HG02938 (cell line): ENCODE measurements at regions not wholly inside any gene's neighbourhood (a gene's known extent, or its start where the extent isn't known, plus 50 kb on each side); places are given as distances from the start of the nearest gene placed in this dataset.

ENCODE experiments used
- ATAC-seq: cut with Tn5 transposase; IDR thresholded peaks from one replicate; pipeline ENCODE4 v1.9.1; 2021; ENCODE audit warnings: mild to moderate bottlenecking, moderate library complexity; ENCODE audit not compliant: unreplicated experiment

DNA sequence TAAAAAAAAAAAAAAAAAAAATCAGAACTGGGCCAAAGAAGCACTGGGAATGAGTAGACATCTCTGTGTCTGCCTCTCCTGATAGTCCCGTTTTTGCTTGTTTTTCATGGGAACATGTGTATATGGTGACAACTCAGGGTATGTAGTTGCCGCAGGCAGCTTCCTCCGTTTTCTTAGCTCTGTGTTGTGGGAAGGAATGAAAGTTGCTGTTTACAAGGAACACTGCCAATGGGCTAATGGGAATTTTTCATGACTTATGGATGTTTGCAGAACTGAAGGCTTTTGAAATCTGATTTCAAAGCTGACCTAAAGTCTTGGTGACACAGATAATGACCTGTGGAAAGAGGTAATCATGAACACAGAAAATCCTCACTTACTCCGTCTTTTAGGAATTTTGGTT is 146.4 kb upstream of the BTG1 start:
- no peak for ATAC-seq

DNA sequence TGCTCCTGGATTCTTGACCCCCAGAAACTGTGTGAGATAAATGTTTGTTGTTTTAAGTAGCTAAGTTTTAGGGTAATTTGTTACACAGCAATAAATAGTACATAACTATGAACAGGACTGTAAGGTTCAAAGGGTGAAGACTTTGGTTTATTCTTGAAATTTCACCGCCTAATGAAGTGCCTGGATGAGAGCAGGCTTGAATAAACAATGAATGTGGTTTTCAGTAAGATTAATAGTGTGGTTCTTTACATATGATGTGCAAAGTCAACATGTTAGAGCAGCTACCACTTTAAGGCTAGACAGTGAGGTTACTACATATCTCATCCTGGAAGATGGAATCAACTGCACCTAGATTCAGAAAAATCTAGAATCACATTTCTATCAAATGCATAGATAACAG is 145.2 kb upstream of the BTG1 start:
- no peak for ATAC-seq

DNA sequence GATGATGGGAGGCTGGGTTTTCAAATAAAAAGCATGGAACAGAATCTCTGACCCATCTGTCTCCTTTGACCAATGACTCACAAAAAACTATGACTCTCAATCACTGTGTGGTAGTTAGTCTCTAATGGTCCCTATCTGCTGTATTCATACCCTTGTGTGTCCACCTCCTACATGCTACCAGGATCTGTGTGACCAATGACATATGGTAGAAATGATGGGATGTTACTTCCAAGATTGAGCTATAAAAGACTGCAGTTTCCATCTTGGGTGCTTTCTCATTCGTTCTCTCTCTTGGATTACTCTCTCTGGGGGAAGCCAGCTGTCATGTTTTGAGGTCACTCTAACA is 144.7 kb upstream of the BTG1 start:
- no peak for ATAC-seq

DNA sequence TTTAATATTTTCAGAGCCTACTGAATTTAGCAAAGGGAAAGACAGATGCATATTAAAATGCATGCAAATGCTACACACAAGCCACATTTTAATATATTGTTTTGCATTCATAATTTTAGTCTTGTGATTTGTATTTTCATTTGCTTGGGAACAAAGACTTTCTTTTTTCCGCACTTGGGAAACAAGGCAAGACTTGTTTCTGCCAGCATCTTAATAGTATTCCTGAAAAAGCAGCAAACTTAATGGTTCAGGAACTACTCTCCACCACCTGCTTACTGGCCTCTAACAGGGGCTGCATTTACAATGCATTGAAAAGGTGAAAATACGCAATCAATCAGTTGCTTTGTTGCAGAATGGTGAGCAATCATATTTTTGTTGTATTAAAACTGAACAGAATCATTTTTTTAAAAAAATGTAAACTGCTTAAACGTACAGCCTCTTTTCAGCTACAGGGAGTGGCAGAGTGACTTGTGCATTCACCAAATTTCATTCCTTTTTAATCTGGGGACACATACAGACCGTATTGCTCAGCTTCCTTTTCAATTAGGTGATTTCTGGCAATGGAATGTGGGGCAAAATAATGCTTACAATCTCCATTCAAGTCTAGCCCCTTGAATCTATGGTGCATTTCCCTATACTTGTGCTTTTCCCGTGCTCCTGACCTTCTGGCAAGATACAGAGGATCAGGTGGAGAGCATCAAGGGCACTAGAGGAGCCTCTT is 144.1 kb upstream of the BTG1 start:
- no peak for ATAC-seq

DNA sequence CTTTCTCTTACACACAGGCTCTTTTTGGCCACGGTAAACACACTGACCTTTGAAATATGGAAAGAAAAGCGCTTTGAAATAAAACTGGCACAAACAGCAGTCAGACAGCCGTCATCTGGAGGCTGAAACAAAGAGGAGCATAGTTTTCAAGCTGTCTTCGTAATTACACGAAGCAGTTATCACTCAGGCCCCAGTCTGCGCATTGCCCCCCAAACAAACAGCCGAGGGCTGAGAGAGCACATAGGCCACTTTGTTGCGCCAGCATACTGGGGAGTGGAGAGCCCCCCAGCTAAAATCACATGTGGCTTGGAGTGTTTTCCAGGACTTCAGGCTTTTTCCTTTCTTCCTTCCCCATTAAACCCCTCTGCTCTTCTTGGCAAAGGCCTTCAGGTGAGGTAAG is 142.9 kb upstream of the BTG1 start:
- no peak for ATAC-seq

DNA sequence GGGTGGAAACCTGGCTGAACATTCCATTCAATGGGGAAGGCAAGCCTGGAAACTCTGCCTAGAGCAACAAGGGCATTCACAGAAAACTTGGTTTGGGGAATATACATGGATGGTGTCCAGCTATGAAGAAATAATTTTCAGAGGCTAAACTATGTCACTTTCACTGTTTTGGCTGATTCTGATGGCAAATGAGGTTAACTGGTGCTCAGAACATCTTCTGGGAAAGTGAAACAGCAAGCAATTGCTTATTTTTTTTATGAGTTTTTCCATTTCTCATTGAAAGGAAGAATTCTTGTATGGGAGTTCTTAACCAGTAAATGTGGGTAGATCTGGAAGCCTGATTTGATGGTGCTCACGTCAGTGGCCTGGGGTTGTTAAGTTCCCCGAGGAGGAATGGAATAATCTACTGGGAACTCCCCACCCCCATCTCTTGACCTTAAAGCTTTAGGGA is 132.8 kb upstream of the BTG1 start:
- ATAC-seq: no peak

DNA sequence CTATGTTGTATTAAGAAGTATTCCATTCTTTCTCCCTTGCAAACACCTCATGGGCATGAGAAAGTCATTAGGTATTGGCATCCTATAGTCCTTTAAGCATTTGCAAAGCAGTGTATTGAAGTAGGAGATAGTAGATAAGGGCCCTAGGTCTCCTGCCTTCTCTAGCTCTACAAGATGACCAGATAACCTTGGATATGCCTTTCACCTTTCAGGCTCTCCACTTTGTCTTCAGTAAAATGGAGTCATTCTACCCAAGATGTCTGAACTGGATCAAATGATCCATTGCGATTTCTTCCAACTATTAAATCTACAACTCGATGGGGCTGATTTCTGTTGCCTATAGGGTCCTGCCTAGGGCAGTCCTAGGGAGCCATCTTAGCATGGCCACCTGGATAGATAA is 132.1 kb upstream of the BTG1 start:
- ATAC-seq: no peak

DNA sequence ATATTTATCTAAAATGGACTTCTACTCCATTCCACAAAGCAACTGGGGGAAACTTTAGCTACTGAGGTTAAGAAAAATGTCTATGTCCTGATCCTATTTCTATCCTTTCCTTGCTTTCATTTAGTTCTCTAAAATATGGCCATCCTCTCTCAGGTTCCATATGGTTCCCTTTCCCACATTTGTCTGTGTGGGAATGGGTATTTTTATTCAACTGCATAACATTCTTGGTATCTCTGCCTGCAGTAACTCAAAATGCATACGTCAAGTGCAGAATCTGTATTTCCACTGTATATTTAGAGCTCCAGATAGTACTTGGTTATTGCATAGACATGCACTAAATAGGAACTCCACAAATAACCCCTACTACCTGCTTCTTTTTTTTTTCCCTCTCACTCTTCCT is 130.6 kb upstream of the BTG1 start:
- ATAC-seq: no peak

DNA sequence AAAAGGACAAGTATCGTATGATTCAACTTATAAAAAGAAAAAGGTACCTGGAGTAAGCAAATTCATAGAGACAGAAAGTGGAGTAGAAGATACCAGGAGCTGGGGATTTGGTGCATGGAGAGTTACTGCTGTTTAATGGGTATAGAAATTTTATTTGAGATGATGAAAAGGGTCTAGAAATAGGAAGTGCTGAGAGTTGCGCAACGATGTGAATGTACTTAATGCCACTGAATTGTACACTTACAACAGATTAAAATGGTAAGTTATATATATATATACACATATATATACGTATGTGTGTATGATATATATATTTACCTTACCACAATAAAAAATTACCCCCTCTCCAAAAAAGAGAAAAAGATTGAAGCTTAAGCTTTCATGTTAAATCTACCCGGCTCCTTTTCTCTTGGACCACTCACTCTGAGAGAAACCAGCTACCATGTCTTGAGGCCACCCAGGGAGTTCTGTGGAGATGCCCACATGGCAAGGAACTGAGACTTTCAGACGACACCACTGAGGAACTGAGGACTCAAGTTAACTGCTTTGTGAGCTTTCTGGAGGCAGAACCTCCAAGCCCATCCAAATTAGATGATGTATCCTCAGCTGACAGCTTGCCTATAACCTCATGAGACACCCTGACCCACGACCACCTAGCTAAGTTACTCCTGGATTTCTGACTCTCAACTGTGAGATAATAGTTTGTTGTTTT is 130.0 kb upstream of the BTG1 start:
- ATAC-seq: no peak

DNA sequence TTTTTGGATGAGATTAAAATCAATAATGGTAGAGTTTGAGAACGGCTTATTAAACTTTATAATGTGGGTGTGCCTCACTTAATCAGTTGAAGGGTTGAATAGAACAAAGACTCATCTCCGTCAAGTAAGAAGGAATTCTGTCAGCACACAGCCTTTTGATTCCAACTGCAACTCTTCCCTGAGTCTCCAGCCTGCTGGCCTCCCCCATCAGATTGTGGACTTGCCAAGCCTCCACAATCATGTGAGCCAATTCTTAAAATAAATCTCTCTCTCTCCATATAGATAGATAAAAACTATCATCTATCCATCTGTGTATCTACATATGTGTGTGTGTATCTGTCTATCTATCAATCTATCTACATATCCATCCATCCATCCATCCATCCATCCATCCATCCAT is 127.4 kb upstream of the BTG1 start:
- no peak for ATAC-seq

DNA sequence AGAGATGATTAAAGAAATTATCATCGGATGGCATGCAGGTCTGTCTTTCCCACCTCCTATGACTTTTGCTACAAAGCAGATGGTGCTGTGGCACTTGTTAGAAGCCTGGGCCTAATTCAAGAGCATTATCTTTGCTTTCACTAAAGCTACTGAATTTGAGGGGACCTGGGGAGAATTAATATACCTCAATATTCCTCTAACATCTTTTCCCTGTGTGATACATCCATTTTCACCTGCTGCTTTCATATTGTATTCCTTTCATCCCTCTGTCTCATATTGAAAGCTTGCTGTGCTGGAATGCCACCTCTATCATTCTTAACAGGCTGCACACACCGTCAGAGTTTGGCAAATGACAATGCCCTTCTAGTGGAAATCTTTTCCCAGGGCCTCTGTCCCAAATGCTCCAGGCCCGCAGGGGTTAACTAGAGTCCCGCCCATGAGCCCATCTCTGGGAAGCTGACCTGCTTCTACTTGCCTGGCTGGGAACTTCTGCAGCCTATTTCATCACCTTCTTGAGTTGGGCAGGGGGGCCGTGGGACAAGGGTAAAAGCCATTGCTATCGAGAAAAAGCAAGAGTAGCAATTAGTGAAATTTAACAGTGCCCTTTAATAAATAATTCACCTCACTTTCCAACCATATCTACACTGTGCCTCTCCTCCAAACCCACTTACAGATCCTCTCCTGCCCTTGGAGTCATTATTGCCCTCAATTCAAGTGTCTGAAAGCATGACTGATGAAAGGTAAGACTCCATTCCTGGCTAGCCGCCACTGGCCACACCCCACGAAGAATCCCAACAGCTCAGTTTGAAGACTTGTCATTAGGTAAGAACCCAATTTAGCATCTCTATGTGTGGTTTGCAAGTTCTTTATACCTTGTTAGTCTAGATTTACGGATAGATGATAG is 126.7 kb upstream of the BTG1 start:
- ATAC-seq: no peak

DNA sequence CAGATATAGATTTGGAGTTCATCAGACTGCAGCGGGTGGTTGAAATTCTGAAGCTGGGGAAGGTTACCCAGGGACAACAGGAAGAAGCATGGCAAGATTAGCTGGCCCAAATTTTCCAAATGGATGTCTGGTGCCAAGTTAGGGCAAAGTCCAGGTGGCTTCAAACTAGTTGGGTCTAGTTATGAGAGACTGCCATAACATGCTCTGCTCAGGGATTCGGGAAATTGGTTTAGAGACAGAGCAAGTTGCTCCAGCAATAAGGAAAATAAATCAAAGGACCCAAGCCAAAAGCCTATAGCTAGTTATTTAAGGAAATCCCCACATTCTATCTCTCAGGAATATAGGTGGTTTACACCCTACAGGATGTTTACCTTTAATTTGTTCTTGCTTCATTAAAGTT is 125.7 kb upstream of the BTG1 start:
- ATAC-seq: no peak

DNA sequence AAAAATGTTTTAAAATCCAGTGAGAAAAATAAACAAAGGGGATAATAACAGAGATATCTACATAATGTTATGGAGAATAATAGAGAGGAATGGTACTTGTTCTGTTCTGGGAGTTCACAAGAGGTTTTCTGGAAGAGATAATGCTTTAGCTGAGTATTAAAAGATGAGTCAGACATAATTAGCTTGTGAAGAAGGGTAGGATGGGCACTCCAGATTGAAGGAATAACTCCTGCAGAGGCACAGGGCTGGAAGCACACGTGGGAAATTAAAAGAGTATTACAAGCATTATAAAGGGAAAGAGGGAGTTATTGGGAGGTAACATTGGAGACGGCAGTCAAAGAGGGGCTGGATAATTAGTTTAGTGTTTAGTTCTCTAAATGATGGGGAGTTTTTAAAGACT is 124.9 kb upstream of the BTG1 start:
- ATAC-seq: no peak

DNA sequence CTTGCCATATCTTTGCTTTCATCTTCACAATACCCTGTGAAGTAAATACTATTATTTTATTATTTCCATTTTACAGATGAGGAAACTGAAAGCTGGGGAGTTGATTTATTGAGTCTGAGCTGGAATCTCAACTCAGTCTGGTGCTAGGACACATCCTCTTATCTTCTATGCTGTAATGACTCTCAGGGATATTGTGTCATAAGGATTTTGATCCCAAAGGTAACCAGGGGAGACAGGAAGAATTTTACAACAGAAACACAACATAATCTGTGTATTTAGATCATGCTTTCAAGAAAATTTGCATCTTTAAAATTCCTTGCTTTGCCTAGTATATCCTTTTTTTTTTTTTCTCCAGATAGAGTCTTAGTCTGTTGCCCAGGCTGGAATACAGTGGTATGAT is 123.3 kb upstream of the BTG1 start:
- no peak for ATAC-seq

DNA sequence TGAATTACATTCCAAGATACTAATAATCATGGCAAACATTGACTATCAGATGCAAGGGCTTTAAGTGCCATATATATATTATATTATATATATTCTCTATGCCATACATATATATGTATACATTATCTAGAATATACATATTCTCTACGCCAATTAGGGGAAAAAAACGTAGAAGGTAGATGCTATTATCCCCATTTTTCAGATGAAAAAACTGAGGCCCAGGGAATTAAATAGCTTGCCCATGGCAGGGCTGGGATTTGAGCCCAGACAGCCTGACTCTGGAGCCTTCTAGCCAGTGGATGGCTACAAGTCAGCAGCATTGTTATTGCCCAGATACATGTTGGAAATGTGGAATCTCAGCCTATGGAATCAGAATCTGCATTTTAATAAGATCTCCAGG is 116.0 kb upstream of the BTG1 start:
- no peak for ATAC-seq

DNA sequence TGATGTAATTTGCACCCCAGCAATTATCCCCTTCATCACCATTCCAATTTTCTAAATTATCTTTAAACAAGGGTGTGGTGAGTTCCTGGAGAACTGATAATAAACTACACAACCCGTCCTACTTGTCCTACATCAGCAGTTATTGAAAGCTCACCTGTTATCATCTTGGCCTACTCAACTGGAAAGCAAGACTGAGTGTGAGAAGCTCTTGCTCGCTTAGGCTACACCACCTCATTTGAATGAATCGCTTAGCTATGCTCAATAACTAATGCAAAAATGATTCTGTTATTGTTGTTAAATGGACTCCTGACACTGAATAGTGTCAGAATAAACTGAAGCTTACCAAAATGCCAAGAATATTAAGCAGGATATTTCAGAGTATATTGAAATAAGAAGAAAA is 115.4 kb upstream of the BTG1 start:
- ATAC-seq: no peak

DNA sequence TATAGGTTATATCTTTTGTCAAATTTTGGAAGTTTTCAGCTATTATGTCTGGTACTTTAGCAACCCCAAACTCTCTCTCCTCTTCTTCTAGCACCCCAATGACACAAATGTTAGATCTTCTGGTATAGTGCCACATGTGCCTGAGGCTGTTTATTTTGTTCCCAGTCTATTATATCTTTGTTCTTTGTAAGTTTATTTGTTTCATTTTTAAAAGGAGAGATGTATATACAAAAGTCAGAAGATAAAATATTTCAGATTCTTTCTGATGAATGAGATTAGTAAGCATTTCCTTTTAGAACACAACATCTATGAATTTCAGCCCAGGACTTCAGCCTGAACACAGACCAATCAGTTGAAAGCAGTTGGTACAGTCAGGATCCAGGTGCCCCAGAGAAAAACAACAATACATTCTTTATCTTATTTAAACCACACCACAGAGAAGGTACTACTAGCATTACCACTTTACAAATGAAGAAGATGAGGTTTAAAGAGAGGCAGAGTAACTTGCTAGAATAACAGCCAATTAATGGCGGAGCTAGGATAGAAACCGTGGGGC is 114.1 kb upstream of the BTG1 start:
- no peak for ATAC-seq

DNA sequence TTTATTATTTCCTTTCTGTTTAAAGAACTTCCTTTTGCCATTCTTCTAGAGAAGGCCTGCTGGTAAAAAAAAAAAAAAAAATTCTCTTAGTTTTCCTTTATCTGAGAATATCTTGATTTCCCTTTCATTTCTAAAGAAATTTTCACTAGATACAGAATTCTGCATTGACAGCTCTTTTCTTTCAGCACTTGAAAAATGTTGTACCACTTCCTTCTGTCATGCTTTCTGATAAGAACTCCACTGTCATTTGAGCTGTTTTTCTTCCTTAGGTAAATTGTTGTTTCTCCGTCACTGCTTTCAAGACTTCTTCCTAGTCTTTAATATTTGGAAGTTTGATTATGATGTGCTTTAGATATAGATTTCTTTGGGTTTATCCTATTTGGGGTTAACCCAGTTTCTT is 113.6 kb upstream of the BTG1 start:
- ATAC-seq: no peak

DNA sequence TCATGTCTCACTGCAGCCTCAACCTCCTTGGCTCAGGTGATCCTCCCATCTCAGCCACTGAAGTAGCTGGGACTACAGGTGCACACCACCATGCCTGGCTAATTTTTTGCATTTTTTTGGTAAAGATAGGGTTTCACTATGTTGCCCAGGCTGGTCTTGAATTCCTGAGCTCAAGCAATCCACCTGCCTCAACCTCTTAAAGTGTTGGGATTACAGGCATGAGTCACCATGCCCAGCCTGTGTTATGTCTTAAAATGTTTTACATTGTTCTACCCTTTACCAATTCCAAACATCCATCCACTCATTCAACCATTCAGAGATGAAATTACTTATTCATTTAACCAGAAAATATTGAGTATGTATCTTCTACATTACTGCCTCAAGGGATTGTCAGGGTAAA is 111.6 kb upstream of the BTG1 start:
- no peak for ATAC-seq

DNA sequence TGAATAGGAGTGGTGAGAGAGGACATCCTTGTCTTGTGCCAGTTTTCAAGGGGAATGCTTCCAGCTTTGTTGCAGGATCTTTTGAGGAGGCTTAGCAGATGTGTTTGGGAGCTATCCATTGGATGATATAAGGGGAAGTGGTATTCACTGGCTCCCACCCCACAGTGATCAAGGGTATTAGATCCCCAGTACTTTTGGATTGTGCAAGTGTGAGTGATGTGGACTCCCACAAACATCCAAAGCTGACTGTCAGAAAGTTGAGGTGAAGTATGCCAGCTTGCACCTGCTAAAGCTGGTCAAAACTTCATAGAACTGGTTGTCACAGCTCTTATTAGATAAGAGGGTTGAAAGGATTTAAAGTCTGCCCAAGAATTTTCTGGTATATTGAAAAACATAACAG is 110.1 kb upstream of the BTG1 start:
- no peak for ATAC-seq

DNA sequence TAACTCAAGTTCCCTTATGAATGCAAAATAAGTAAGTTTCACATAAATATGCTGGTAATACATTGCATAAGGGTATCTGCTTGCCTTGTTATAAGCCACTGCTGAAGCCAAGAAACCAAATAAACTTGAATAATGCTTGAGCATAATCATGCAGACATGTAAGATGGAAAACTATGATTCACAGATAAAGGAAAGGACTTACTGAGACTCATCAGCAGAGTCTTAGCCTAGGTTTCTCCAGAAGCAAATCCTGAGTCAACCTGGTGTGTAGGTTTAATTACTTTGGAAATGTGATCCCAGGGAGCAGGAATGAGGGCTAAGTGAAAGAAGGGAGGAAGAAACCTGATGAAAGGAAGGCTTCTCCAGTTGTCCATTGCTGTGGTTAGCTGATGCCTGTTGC is 107.7 kb upstream of the BTG1 start:
- ATAC-seq: no peak

DNA sequence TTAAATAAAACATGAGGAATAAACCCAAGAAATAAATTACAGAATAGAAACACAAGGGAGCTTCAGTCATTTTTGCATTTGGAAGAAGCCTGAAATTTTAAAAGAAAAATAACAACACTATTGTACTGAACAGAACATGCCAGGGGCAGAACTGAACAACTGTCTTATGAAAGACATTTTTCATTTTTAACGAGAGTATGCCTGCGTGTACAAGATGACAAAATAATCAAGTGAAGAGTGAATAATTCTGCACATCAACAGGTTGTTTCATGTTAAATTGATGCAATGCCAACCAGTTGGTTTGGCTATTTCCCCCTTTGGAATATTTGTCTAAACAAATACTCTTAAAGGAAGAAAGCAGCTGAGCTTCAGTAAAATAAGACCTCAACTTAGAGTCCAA is 103.3 kb upstream of the BTG1 start:
- no peak for ATAC-seq
